Astrocyte (in vitro differentiated cells and primary cell): ENCODE measurements at regions not wholly inside any gene's neighbourhood (a gene's known extent, or its start where the extent isn't known, plus 50 kb on each side); places are given as distances from the start of the nearest gene placed in this dataset.

ENCODE experiments used
- DNase-seq: peaks from one replicate; pipeline ENCODE4 v3.0.0-alpha.2; 2010; ENCODE audit warnings: low read depth
- FAIRE-seq: peaks from 2 replicates; lab custom pipeline; 2011; peaks lifted over from hg19 to GRCh38; lab: Jason Lieb, UNC
- H2AFZ ChIP-seq: 2 replicates; pipeline ENCODE4 v1.6.0; 2012; ENCODE audit warnings: low read depth, low read length, inconsistent platforms
- H3K27ac ChIP-seq: 2 replicates; pipeline ENCODE4 v1.5.1; 2011; ENCODE audit warnings: low read depth, low read length, inconsistent platforms
- H3K27me3 ChIP-seq: 2 replicates; pipeline ENCODE4 v1.6.0; 2011; ENCODE audit warnings: low read length, inconsistent platforms; ENCODE audit not compliant: insufficient read depth
- H3K36me3 ChIP-seq: 2 replicates; pipeline ENCODE4 v1.5.1; 2011; ENCODE audit warnings: low read length, inconsistent platforms; ENCODE audit not compliant: insufficient read depth
- H3K4me1 ChIP-seq: 2 replicates; pipeline ENCODE4 v1.5.1; 2011; ENCODE audit warnings: low read length, inconsistent platforms; ENCODE audit not compliant: insufficient read depth
- H3K4me2 ChIP-seq: 2 replicates; pipeline ENCODE4 v1.6.0; 2012; ENCODE audit warnings: low read length, inconsistent platforms
- H3K4me3 ChIP-seq: 2 replicates; pipeline ENCODE4 v1.5.1; 2011; ENCODE audit warnings: low read depth, mild to moderate bottlenecking, low read length, inconsistent platforms; ENCODE audit not compliant: insufficient read depth
- H3K79me2 ChIP-seq: 2 replicates; pipeline ENCODE4 v1.6.0; 2012; ENCODE audit warnings: mild to moderate bottlenecking, low read length, inconsistent platforms; ENCODE audit not compliant: insufficient read depth
- H3K9ac ChIP-seq: 2 replicates; pipeline ENCODE4 v1.6.0; 2012; ENCODE audit warnings: mild to moderate bottlenecking, low read length, inconsistent platforms
- H3K9me3 ChIP-seq: 2 replicates; pipeline ENCODE4 v1.5.1; 2012; ENCODE audit warnings: low read depth, mild to moderate bottlenecking, low read length, inconsistent platforms; ENCODE audit not compliant: insufficient read depth
- H4K20me1 ChIP-seq: 2 replicates; pipeline ENCODE4 v1.6.0; 2012; ENCODE audit warnings: low read length, inconsistent platforms; ENCODE audit not compliant: insufficient read depth
- H3K27ac Mint-ChIP-seq: one replicate; pipeline ENCODE4 v1.8.0; 2021; ENCODE audit warnings: mild to moderate bottlenecking, mixed read lengths; ENCODE audit not compliant: unreplicated experiment
- H3K27me3 Mint-ChIP-seq: one replicate; pipeline ENCODE4 v1.8.0; 2021; ENCODE audit warnings: low read depth, mixed read lengths; ENCODE audit not compliant: unreplicated experiment
- H3K36me3 Mint-ChIP-seq: one replicate; pipeline ENCODE4 v1.8.0; 2021; ENCODE audit warnings: low read depth, mixed read lengths; ENCODE audit not compliant: unreplicated experiment
- H3K4me1 Mint-ChIP-seq: one replicate; pipeline ENCODE4 v1.8.0; 2021; ENCODE audit warnings: low read depth, mixed read lengths; ENCODE audit not compliant: unreplicated experiment
- H3K4me3 Mint-ChIP-seq: one replicate; pipeline ENCODE4 v1.8.0; 2021; ENCODE audit warnings: mild to moderate bottlenecking, moderate library complexity, mixed read lengths; ENCODE audit not compliant: unreplicated experiment
- H3K9me3 Mint-ChIP-seq: one replicate; pipeline ENCODE4 v1.8.0; 2021; ENCODE audit warnings: mild to moderate bottlenecking, mixed read lengths; ENCODE audit not compliant: unreplicated experiment
- CTCF ChIP-seq: IDR thresholded peaks from 2 replicates; pipeline ENCODE4 v1.5.1; 2011; ENCODE audit warnings: low read depth, mild to moderate bottlenecking, inconsistent platforms, low read length, moderate library complexity; ENCODE audit not compliant: insufficient read depth
- EZH2 ChIP-seq: IDR thresholded peaks from 2 replicates; pipeline ENCODE4 v1.6.1; 2012; ENCODE audit warnings: mild to moderate bottlenecking, low read length, inconsistent platforms; ENCODE audit not compliant: insufficient read depth

- no peak overlapping the region for H2AFZ ChIP-seq
- no peaks in the 10 kb centered on the region for H3K36me3 ChIP-seq
- no peak for TF ChIP-seq EZH2
- TF ChIP-seq CTCF: no peak
- no peak overlapping the region for H3K4me3 ChIP-seq
- H3K4me1 ChIP-seq: no peaks in the 10 kb centered on the region
- no peaks in the 10 kb centered on the region for H3K79me2 ChIP-seq
- no peak overlapping the region for H3K4me2 ChIP-seq
- no peaks in the 10 kb centered on the region for H3K9me3 ChIP-seq
- Mint-ChIP-seq H3K27me3 (no peaks in the 10 kb centered on the region), H3K4me1 (no peaks in the 10 kb centered on the region), H3K4me3 (no peak overlapping the region), H3K36me3 (no peaks in the 10 kb centered on the region), H3K9me3 (no peaks in the 10 kb centered on the region), H3K27ac (no peak overlapping the region)
- no peak overlapping the region for H3K27ac ChIP-seq
- no peaks in the 10 kb centered on the region for H3K27me3 ChIP-seq
- no peaks in the 10 kb centered on the region for H4K20me1 ChIP-seq
- H3K9ac ChIP-seq: no peak overlapping the region
- FAIRE-seq (no peak), DNase-seq (no peak)
Measured at GRCh38 chr17:62149961-62150360, 84.9 kb upstream of the MED13 start.

- Mint-ChIP-seq H3K4me1 (no peaks in the 10 kb centered on the region), H3K9me3 (peaks cover 4% of the 10 kb centered on the region), H3K4me3 (no peak overlapping the region), H3K36me3 (no peaks in the 10 kb centered on the region), H3K27ac (no peak overlapping the region), H3K27me3 (no peaks in the 10 kb centered on the region)
- no peak overlapping the region for H3K9ac ChIP-seq
- H3K27ac ChIP-seq: no peak overlapping the region
- FAIRE-seq (no peak), DNase-seq (no peak)
- H3K9me3 ChIP-seq: no peaks in the 10 kb centered on the region
- no peaks in the 10 kb centered on the region for H4K20me1 ChIP-seq
- no peaks in the 10 kb centered on the region for H3K27me3 ChIP-seq
- no peaks in the 10 kb centered on the region for H3K36me3 ChIP-seq
- TF ChIP-seq CTCF (no peak), EZH2 (no peak)
- no peaks in the 10 kb centered on the region for H3K79me2 ChIP-seq
- no peak overlapping the region for H3K4me3 ChIP-seq
- no peaks in the 10 kb centered on the region for H3K4me1 ChIP-seq
- no peak overlapping the region for H2AFZ ChIP-seq
- H3K4me2 ChIP-seq: no peak overlapping the region
Measured at GRCh38 chr17:62147284-62147683, 82.2 kb upstream of the MED13 start.

GRCh38 chr17:62140836-62141235 is 75.8 kb upstream of the MED13 start:
- no peak overlapping the region for H3K4me2 ChIP-seq
- DNase-seq (no peak), FAIRE-seq (no peak)
- H3K4me3 ChIP-seq: no peak overlapping the region
- H3K36me3 Mint-ChIP-seq: no peaks in the 10 kb centered on the region
- H3K4me1 Mint-ChIP-seq: no peaks in the 10 kb centered on the region
- H3K79me2 ChIP-seq: no peaks in the 10 kb centered on the region
- H3K4me1 ChIP-seq: no peaks in the 10 kb centered on the region
- no peak overlapping the region for H3K4me3 Mint-ChIP-seq
- no peaks in the 10 kb centered on the region for H3K27me3 Mint-ChIP-seq
- H3K27me3 ChIP-seq: peaks cover 3% of the 10 kb centered on the region
- no peaks in the 10 kb centered on the region for H3K36me3 ChIP-seq
- no peak overlapping the region for H3K27ac Mint-ChIP-seq
- H4K20me1 ChIP-seq: no peaks in the 10 kb centered on the region
- H3K9me3 ChIP-seq: no peaks in the 10 kb centered on the region
- H3K9ac ChIP-seq: no peak overlapping the region
- peaks cover 4% of the 10 kb centered on the region for H3K9me3 Mint-ChIP-seq
- H3K27ac ChIP-seq: no peak overlapping the region
- H2AFZ ChIP-seq: no peak overlapping the region
- TF ChIP-seq EZH2: no peak
- no peak for TF ChIP-seq CTCF
